Activated CD8-positive, alpha-beta T cell treated with anti-CD3 and anti-CD28 coated beads for 36 hours (primary cell): ENCODE measurements at regions not wholly inside any gene's neighbourhood (a gene's known extent, or its start where the extent isn't known, plus 50 kb on each side); places are given as distances from the start of the nearest gene placed in this dataset.

Source experiments
- ATAC-seq: fragments of 200-7000 bp; cut with Tn5 transposase; one replicate; pipeline ENCODE4 v1.10.0; 2021; ENCODE audit warnings: mild to moderate bottlenecking, moderate library complexity
- CTCF ChIA-PET: fragments of 350-600 bp; sonication (Branson Sonifier 250); formaldehyde crosslinking; loops from one replicate; lab custom pipeline; 2021; ENCODE audit warnings: antibody characterized with exemption; lab: Charles Lee
- POLR2A ChIA-PET: fragments of 350-600 bp; sonication (Branson Sonifier 250); formaldehyde crosslinking; loops from one replicate; lab custom pipeline; 2021; ENCODE audit warnings: antibody characterized with exemption; lab: Charles Lee
- DNase-seq: peaks from one replicate; pipeline ENCODE4 v3.0.0-alpha.2; 2020
- H3K27ac Mint-ChIP-seq: one replicate; pipeline ENCODE4 v1.8.0; 2021; ENCODE audit warnings: mild to moderate bottlenecking, mixed read lengths
- H3K27me3 Mint-ChIP-seq: one replicate; pipeline ENCODE4 v1.8.0; 2021; ENCODE audit warnings: mixed read lengths
- H3K36me3 Mint-ChIP-seq: one replicate; pipeline ENCODE4 v1.8.0; 2021; ENCODE audit warnings: low read depth, mixed read lengths
- H3K4me1 Mint-ChIP-seq: one replicate; pipeline ENCODE4 v1.8.0; 2021; ENCODE audit warnings: low read depth, mixed read lengths
- H3K4me3 Mint-ChIP-seq: one replicate; pipeline ENCODE4 v1.8.0; 2021; ENCODE audit warnings: mild to moderate bottlenecking, moderate library complexity, mixed read lengths
- H3K9me3 Mint-ChIP-seq: one replicate; pipeline ENCODE4 v1.8.0; 2021; ENCODE audit warnings: mixed read lengths
- CTCF ChIP-seq: fragments of 200-600 bp; IDR thresholded peaks from one replicate; pipeline ENCODE4 v1.8.0; 2022; ENCODE audit warnings: antibody characterized with exemption, mild to moderate bottlenecking
- intact Hi-C: fragments of 100-400 bp; cut with micrococcal nuclease; formaldehyde crosslinking; loops from one replicate; pipeline ENCODE4 v1.10.0; 2022

DNA sequence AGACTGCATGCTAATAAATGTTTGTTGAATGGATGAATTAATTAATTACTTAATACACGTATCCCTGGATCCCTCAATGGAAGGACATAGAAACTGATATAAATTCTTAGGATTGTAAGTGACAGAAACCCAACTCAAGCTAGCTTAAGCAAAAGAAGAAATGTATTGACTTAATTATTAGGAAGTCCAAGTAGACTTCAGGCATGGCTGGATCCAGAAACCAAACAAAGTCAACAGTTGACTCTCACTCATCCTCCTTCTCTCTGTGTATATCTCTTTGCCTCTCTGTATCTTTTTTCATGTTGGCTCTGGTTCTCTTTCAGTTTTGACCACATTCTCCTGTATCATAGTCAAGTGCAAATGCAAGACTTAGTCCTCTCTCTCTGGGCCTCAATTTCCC, 82.0 kb upstream of the CTNNBL1 start:
- TF ChIP-seq CTCF = no peak
- CTCF ChIA-PET = no interaction called here
- DNase-seq = no peak
- Mint-ChIP-seq H3K9me3 (no peaks in the 10 kb centered on the region), H3K27me3 (peaks cover 7% of the 10 kb centered on the region), H3K36me3 (no peaks in the 10 kb centered on the region), H3K27ac (no peak overlapping the region), H3K4me3 (no peak overlapping the region), H3K4me1 (no peaks in the 10 kb centered on the region)
- POLR2A ChIA-PET = no interaction called here
- intact Hi-C loops = no loop called here
- ATAC-seq = no peak

GRCh38 chr20:37611346-37611745, 82.5 kb upstream of the CTNNBL1 start:
- CTCF ChIA-PET = no interaction called here
- no peak for ATAC-seq
- Mint-ChIP-seq H3K27ac (no peak overlapping the region), H3K27me3 (peaks cover 6% of the 10 kb centered on the region), H3K4me1 (no peaks in the 10 kb centered on the region), H3K36me3 (no peaks in the 10 kb centered on the region), H3K4me3 (no peak overlapping the region), H3K9me3 (no peaks in the 10 kb centered on the region)
- no peak for TF ChIP-seq CTCF
- POLR2A ChIA-PET = no interaction called here
- DNase-seq = no peak
- intact Hi-C loops = no loop called here

GRCh38 chr20:37610203-37610798, 82.6 kb upstream of the BLCAP start:
- POLR2A ChIA-PET = no interaction called here
- intact Hi-C loops = no loop called here
- CTCF ChIA-PET = no interaction called here
- Mint-ChIP-seq H3K27ac (no peak overlapping the region), H3K36me3 (no peaks in the 10 kb centered on the region), H3K9me3 (no peaks in the 10 kb centered on the region), H3K4me3 (no peak overlapping the region), H3K4me1 (no peaks in the 10 kb centered on the region), H3K27me3 (peaks cover 4% of the 10 kb centered on the region)
- no peak for DNase-seq
- no peak for ATAC-seq
- TF ChIP-seq CTCF = no peak

- no peak for ATAC-seq
- intact Hi-C loops = no loop called here
- Mint-ChIP-seq H3K4me3 (no peak overlapping the region), H3K36me3 (no peaks in the 10 kb centered on the region), H3K27ac (no peak overlapping the region), H3K9me3 (no peaks in the 10 kb centered on the region), H3K4me1 (no peaks in the 10 kb centered on the region), H3K27me3 (peaks cover 23% of the 10 kb centered on the region)
- ChIA-PET POLR2A (no interaction called here), CTCF (no interaction called here)
- DNase-seq = no peak
- TF ChIP-seq CTCF = no peak
Observed at GRCh38 chr20:37602634-37603033, 75.0 kb upstream of the BLCAP start.

- CTCF ChIA-PET = no interaction called here
- intact Hi-C loops = no loop called here
- ATAC-seq (no peak), DNase-seq (no peak)
- no peak overlapping the region for H3K4me3 Mint-ChIP-seq
- no peaks in the 10 kb centered on the region for H3K36me3 Mint-ChIP-seq
- H3K4me1 Mint-ChIP-seq = no peaks in the 10 kb centered on the region
- no peak for TF ChIP-seq CTCF
- H3K27ac Mint-ChIP-seq = no peak overlapping the region
- POLR2A ChIA-PET = no interaction called here
- H3K9me3 Mint-ChIP-seq = no peaks in the 10 kb centered on the region
- H3K27me3 Mint-ChIP-seq = peaks cover 28% of the 10 kb centered on the region
Observed at GRCh38 chr20:37600486-37600885, 72.8 kb upstream of the BLCAP start.
